GM23338 (cell line): ENCODE measurements at regions not wholly inside any gene's neighbourhood (a gene's known extent, or its start where the extent isn't known, plus 50 kb on each side); places are given as distances from the start of the nearest gene placed in this dataset.

Experiments used
- ATAC-seq: fragments of 200-7000 bp; cut with Tn5 transposase; 3 replicates; pipeline ENCODE4 v1.9.1; 2020
- DNase-seq: peaks from one replicate; pipeline ENCODE4 v3.0.0-alpha.2; 2015; ENCODE audit warnings: low spot score
- H2AFZ ChIP-seq: fragments of 200-600 bp; sonication (generic); 2 replicates; pipeline ENCODE4 v1.8.0; 2016; ENCODE audit warnings: antibody characterized with exemption, mild to moderate bottlenecking, moderate library complexity
- H3F3A ChIP-seq: fragments of 200-600 bp; sonication (generic); replicated peaks from 2 replicates; pipeline ENCODE4 v1.8.0; 2017; ENCODE audit warnings: antibody characterized with exemption, mixed run types, low read depth
- H3K27ac ChIP-seq: fragments of 200-600 bp; sonication (generic); 2 replicates; pipeline ENCODE4 v1.6.1; 2016; ENCODE audit warnings: low read depth
- H3K27me3 ChIP-seq: fragments of 200-600 bp; sonication (generic); 2 replicates; pipeline ENCODE4 v1.8.0; 2016; ENCODE audit warnings: mild to moderate bottlenecking, mixed run types, moderate library complexity; ENCODE audit not compliant: insufficient read depth
- H3K36me3 ChIP-seq: fragments of 200-600 bp; sonication (generic); 2 replicates; pipeline ENCODE4 v1.8.0; 2016; ENCODE audit warnings: mild to moderate bottlenecking; ENCODE audit not compliant: insufficient read depth
- H3K4me1 ChIP-seq: fragments of 200-600 bp; sonication (generic); 2 replicates; pipeline ENCODE4 v1.8.0; 2016; ENCODE audit warnings: mild to moderate bottlenecking, moderate library complexity; ENCODE audit not compliant: insufficient read depth
- H3K4me2 ChIP-seq: fragments of 200-600 bp; sonication (generic); 2 replicates; pipeline ENCODE4 v1.7.1; 2017; ENCODE audit warnings: mixed run types
- H3K4me3 ChIP-seq: fragments of 200-600 bp; sonication (generic); 2 replicates; pipeline ENCODE4 v1.6.1; 2016; ENCODE audit warnings: mixed run types
- H3K79me2 ChIP-seq: fragments of 200-600 bp; sonication (generic); replicated peaks from 2 replicates; pipeline ENCODE4 v1.8.0; 2017; ENCODE audit warnings: mild to moderate bottlenecking; ENCODE audit not compliant: insufficient read depth
- H3K9me2 ChIP-seq: fragments of 200-600 bp; sonication (generic); 2 replicates; pipeline ENCODE4 v1.8.0; 2017; ENCODE audit not compliant: insufficient read depth
- H4K20me1 ChIP-seq: fragments of 200-600 bp; sonication (generic); replicated peaks from 2 replicates; pipeline ENCODE4 v1.8.0; 2017; ENCODE audit warnings: mild to moderate bottlenecking; ENCODE audit not compliant: insufficient read depth
- H3K27ac Mint-ChIP-seq: 2 replicates; pipeline ENCODE4 v1.8.0; 2020; ENCODE audit warnings: inconsistent platforms, mild to moderate bottlenecking, moderate library complexity, mixed read lengths
- H3K27me3 Mint-ChIP-seq: 3 replicates; pipeline ENCODE4 v1.8.0; 2022; ENCODE audit warnings: low read depth, mild to moderate bottlenecking, moderate library complexity, mixed read lengths, inconsistent platforms; ENCODE audit not compliant: insufficient read depth, poor library complexity
- H3K36me3 Mint-ChIP-seq: 3 replicates; pipeline ENCODE4 v1.8.0; 2021; ENCODE audit warnings: low read depth, mild to moderate bottlenecking, inconsistent platforms, moderate library complexity, mixed read lengths
- H3K4me1 Mint-ChIP-seq: 3 replicates; pipeline ENCODE4 v1.8.0; 2020; ENCODE audit warnings: mild to moderate bottlenecking, inconsistent platforms, mixed read lengths
- H3K4me3 Mint-ChIP-seq: 3 replicates; pipeline ENCODE4 v1.8.0; 2021; ENCODE audit warnings: moderate library complexity, mild to moderate bottlenecking, inconsistent platforms, mixed read lengths
- H3K9me3 Mint-ChIP-seq: 3 replicates; pipeline ENCODE4 v1.8.0; 2020; ENCODE audit warnings: moderate library complexity, mild to moderate bottlenecking, inconsistent platforms, mixed read lengths
- CREB1 ChIP-seq: fragments of 250-450 bp; sonication (Bioruptor Pico); IDR thresholded peaks from 2 replicates; pipeline ENCODE4 v1.5.0; 2020; ENCODE audit warnings: low read depth, mild to moderate bottlenecking, moderate library complexity
- ETS1 ChIP-seq: IDR thresholded peaks from 2 replicates; pipeline ENCODE4 v1.6.1; 2016; ENCODE audit warnings: antibody characterized with exemption
- EZH2phosphoT487 ChIP-seq: fragments of 200-600 bp; sonication (generic); IDR thresholded peaks from one replicate; pipeline ENCODE4 v1.8.1; 2018; ENCODE audit warnings: antibody characterized with exemption; ENCODE audit not compliant: unreplicated experiment
- ZNF114 ChIP-seq: fragments of 250-450 bp; sonication (Bioruptor Pico); IDR thresholded peaks from 2 replicates; pipeline ENCODE4 v1.5.0; 2020; ENCODE audit warnings: mild to moderate bottlenecking, moderate library complexity
- ZNF331 ChIP-seq: fragments of 250-450 bp; sonication (Bioruptor Pico); IDR thresholded peaks from 2 replicates; pipeline ENCODE4 v1.5.0; 2020; ENCODE audit warnings: low read depth, mild to moderate bottlenecking, moderate library complexity
- ZNF462 ChIP-seq: fragments of 250-450 bp; sonication (Bioruptor Pico); IDR thresholded peaks from 2 replicates; pipeline ENCODE4 v1.5.0; 2020; ENCODE audit warnings: mild to moderate bottlenecking, moderate library complexity

- TF ChIP-seq ZNF462 (CRISPR knock-in tag) (no peak), CREB1 (CRISPR knock-in tag) (no peak), ZNF331 (CRISPR knock-in tag) (no peak), ZNF114 (CRISPR knock-in tag) (no peak)
These were observed 121.0 kb upstream of the NR3C1 start (continued) for GRCh38 chr5:143524338-143524945.

- Mint-ChIP-seq H3K27me3 (no peaks in the 10 kb centered on the region), H3K4me3 (no peak overlapping the region), H3K27ac (no peak overlapping the region), H3K4me1 (no peaks in the 10 kb centered on the region), H3K36me3 (no peaks in the 10 kb centered on the region), H3K9me3 (no peaks in the 10 kb centered on the region)
- H3K79me2 ChIP-seq, result no peaks in the 10 kb centered on the region
- no peaks in the 10 kb centered on the region for H3K27me3 ChIP-seq
- no peaks in the 10 kb centered on the region for H3K9me2 ChIP-seq
- H3K4me3 ChIP-seq, result no peak overlapping the region
- H3K4me2 ChIP-seq, result no peak overlapping the region
- no peaks in the 10 kb centered on the region for H4K20me1 ChIP-seq
- no peaks in the 10 kb centered on the region for H3K36me3 ChIP-seq
- no peak overlapping the region for H2AFZ ChIP-seq
- no peaks in the 10 kb centered on the region for H3F3A ChIP-seq
- no peak for ATAC-seq
- no peak for DNase-seq
- H3K4me1 ChIP-seq, result no peaks in the 10 kb centered on the region
- H3K27ac ChIP-seq, result no peak overlapping the region
- TF ChIP-seq EZH2phosphoT487 (no peak), CREB1 (CRISPR knock-in tag) (no peak), ZNF462 (CRISPR knock-in tag) (no peak), ETS1 (no peak), ZNF114 (CRISPR knock-in tag) (no peak)
These were observed 118.4 kb upstream of the NR3C1 start for GRCh38 chr5:143521846-143522400.
